ENCODE measurements at regions not wholly inside any gene's neighbourhood (a gene's known extent, or its start where the extent isn't known, plus 50 kb on each side); places are given as distances from the start of the nearest gene placed in this dataset.

DNA sequence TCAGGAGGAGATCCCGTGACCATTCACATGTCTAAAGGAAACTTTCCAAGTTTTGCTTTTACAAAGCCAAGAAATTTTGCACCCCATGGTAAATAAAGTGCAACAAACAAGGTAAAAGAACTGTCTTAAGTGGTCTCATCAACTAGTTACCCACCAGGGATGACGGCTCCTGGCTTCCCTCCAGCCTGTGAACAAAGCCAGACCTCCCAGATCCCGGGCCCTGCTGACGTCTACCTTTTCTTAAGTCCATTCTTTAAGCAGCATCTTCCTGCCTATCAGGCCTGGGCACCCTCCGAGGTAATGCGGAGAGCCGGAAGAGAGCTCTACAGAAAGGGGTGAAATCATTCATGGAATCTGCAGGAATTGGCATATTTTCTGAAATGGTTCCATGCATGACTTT lies 58.0 kb upstream of the DAAM1 start:
- TF ChIP-seq, protein P1, sequence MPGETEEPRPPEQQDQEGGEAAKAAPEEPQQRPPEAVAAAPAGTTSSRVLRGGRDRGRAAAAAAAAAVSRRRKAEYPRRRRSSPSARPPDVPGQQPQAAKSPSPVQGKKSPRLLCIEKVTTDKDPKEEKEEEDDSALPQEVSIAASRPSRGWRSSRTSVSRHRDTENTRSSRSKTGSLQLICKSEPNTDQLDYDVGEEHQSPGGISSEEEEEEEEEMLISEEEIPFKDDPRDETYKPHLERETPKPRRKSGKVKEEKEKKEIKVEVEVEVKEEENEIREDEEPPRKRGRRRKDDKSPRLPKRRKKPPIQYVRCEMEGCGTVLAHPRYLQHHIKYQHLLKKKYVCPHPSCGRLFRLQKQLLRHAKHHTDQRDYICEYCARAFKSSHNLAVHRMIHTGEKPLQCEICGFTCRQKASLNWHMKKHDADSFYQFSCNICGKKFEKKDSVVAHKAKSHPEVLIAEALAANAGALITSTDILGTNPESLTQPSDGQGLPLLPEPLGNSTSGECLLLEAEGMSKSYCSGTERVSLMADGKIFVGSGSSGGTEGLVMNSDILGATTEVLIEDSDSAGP (CRISPR knock-in tag; IDR thresholded peaks at IDR 0.05; ENCODE audit: borderline replicate concordance), result no peak
- TF ChIP-seq, protein P2, sequence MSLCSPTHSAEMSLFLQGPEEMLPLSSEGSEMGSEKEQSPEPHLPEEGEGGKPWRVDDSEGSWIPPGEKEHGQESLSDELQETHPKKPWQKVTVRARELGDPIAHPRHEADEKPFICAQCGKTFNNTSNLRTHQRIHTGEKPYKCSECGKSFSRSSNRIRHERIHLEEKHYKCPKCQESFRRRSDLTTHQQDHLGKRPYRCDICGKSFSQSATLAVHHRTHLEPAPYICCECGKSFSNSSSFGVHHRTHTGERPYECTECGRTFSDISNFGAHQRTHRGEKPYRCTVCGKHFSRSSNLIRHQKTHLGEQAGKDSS (CRISPR knock-in tag; IDR thresholded peaks at IDR 0.05; ENCODE audit: borderline replicate concordance, low read depth), result no peak
- TF ChIP-seq ZNF350 (CRISPR knock-in tag; IDR thresholded peaks at IDR 0.05; ENCODE audit: borderline replicate concordance, low read depth) (no peak), GTF2F1 (IDR thresholded peaks at IDR 0.05; ENCODE audit: low read length) (no peak), NFYB (CRISPR knock-in tag; IDR thresholded peaks at IDR 0.05) (no peak), ARNT2 (CRISPR knock-in tag; IDR thresholded peaks at IDR 0.05; ENCODE audit: low read depth) (no peak), SIX4 (CRISPR knock-in tag; IDR thresholded peaks at IDR 0.05) (no peak), FOXK1 (CRISPR knock-in tag; IDR thresholded peaks at IDR 0.05; ENCODE audit: borderline replicate concordance, low read depth) (no peak)

Data from HepG2 (cell line).